ENCODE measurements at regions not wholly inside any gene's neighbourhood (a gene's known extent, or its start where the extent isn't known, plus 50 kb on each side); places are given as distances from the start of the nearest gene placed in this dataset.

DNA sequence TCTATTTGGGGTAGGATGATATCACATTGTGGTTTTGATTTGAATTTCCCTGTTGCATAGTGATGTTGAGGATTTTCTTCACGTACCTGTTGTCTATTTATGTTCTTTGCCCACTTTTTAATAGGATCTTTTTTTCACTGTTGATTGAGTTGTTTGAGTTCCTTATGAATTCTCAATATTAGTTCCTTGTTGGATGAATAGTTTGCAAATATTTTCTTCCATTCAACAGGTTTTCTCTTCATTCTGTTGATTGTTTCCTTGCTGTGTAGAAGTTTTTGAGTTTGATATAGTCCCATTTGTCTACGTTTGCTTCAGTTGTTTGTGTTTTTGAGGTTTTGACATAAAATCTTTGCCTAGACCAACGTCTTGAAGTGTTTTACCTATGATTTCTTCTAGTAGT, 369.5 kb upstream of the CAMK1G start:
- TF ChIP-seq, protein P1, sequence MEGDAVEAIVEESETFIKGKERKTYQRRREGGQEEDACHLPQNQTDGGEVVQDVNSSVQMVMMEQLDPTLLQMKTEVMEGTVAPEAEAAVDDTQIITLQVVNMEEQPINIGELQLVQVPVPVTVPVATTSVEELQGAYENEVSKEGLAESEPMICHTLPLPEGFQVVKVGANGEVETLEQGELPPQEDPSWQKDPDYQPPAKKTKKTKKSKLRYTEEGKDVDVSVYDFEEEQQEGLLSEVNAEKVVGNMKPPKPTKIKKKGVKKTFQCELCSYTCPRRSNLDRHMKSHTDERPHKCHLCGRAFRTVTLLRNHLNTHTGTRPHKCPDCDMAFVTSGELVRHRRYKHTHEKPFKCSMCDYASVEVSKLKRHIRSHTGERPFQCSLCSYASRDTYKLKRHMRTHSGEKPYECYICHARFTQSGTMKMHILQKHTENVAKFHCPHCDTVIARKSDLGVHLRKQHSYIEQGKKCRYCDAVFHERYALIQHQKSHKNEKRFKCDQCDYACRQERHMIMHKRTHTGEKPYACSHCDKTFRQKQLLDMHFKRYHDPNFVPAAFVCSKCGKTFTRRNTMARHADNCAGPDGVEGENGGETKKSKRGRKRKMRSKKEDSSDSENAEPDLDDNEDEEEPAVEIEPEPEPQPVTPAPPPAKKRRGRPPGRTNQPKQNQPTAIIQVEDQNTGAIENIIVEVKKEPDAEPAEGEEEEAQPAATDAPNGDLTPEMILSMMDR (IDR thresholded peaks at IDR 0.05), result no peak
- TF ChIP-seq POLR2A (IDR thresholded peaks at IDR 0.05), result no peak

All from lower leg skin (tissue), 3 donors.